Endodermal cell (in vitro differentiated cells): ENCODE measurements at regions not wholly inside any gene's neighbourhood (a gene's known extent, or its start where the extent isn't known, plus 50 kb on each side); places are given as distances from the start of the nearest gene placed in this dataset.

Experiments used
- DNase-seq: peaks from one replicate; pipeline ENCODE4 v3.0.0-alpha.2; 2017
- H3K27ac ChIP-seq: 2 replicates; pipeline ENCODE4 v1.5.1; 2013; ENCODE audit warnings: mild to moderate bottlenecking, low read depth, low read length, moderate library complexity
- H3K27me3 ChIP-seq: 2 replicates; pipeline ENCODE4 v1.6.1; 2013; ENCODE audit warnings: mild to moderate bottlenecking, low read length, moderate library complexity; ENCODE audit not compliant: insufficient read depth, control insufficient read depth, poor library complexity, severe bottlenecking
- H3K36me3 ChIP-seq: 2 replicates; pipeline ENCODE4 v1.7.0; 2013; ENCODE audit warnings: mild to moderate bottlenecking, low read length, moderate library complexity; ENCODE audit not compliant: control insufficient read depth, insufficient read depth
- H3K4me1 ChIP-seq: one replicate; pipeline ENCODE4 v1.7.0; 2013; ENCODE audit warnings: low read length; ENCODE audit not compliant: control insufficient read depth, insufficient read depth
- H3K4me3 ChIP-seq: 2 replicates; pipeline ENCODE4 v1.5.1; 2013; ENCODE audit warnings: mild to moderate bottlenecking, low read length, moderate library complexity
- H3K9ac ChIP-seq: 2 replicates; pipeline ENCODE4 v1.6.1; 2013; ENCODE audit warnings: mild to moderate bottlenecking, low read length, moderate library complexity; ENCODE audit not compliant: poor library complexity, severe bottlenecking; ENCODE audit errors: extremely low read depth
- H3K9me3 ChIP-seq: 2 replicates; pipeline ENCODE4 v1.6.1; 2013; ENCODE audit warnings: mild to moderate bottlenecking, low read length, moderate library complexity; ENCODE audit not compliant: control insufficient read depth
- H3K27ac Mint-ChIP-seq: 2 replicates; pipeline ENCODE4 v1.8.0; 2020; ENCODE audit warnings: mixed read lengths
- H3K27me3 Mint-ChIP-seq: 2 replicates; pipeline ENCODE4 v1.8.0; 2021; ENCODE audit warnings: mild to moderate bottlenecking, mixed read lengths; ENCODE audit not compliant: insufficient read depth
- H3K36me3 Mint-ChIP-seq: 2 replicates; pipeline ENCODE4 v1.8.0; 2020; ENCODE audit warnings: low read depth, mixed read lengths
- H3K4me1 Mint-ChIP-seq: 2 replicates; pipeline ENCODE4 v1.8.0; 2020; ENCODE audit warnings: mixed read lengths
- H3K4me3 Mint-ChIP-seq: 2 replicates; pipeline ENCODE4 v1.8.0; 2020; ENCODE audit warnings: mild to moderate bottlenecking, moderate library complexity, mixed read lengths
- H3K9me3 Mint-ChIP-seq: 2 replicates; pipeline ENCODE4 v1.8.0; 2020; ENCODE audit warnings: mild to moderate bottlenecking, mixed read lengths
- WGBS, 2 experiments: methylation state at CpG; one replicate each; pipeline versions ENCODE4 v1.1.5 to v1.1.7; 2013; ENCODE audit warnings: missing lambda C conversion rate in 2 of 2, mixed read lengths in 1 of 2; ENCODE audit not compliant: insufficient coverage in 1 of 2, insufficient read length in 1 of 2; 5-methylcytosine and 5-hydroxymethylcytosine counted together
- TF ChIP-seq, protein P1 (sequence below): fragments of 200-600 bp; sonication (generic); conservative IDR thresholded peaks from 2 replicates; pipeline ENCODE4 v1.5.0; 2021; ENCODE audit warnings: antibody characterized with exemption, mild to moderate bottlenecking

DNA sequence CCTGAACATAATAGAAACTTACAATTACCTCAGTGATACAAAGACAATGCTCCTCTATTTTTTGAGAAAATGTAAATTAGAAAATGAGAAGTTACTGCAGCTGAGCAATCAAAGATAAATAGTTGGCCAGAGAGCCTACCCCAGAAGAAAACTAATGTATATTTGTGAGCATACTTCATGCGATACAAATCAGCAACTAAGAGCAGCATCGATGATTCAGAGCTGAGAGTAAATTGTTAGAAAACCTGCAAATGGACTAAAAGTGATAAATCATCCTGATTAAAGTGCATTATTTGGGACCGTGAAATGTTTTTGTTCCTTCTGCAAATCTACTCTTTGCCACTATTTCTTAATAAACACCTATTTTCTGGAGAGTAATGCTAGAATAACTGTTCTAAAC lies 285.7 kb downstream of the PPP1R3A start:
- no peaks in the 10 kb centered on the region for H3K36me3 ChIP-seq
- 89 to 95% methylated on average over 2 to 3 of the region's 3 CpGs for WGBS, 2 experiments

DNA sequence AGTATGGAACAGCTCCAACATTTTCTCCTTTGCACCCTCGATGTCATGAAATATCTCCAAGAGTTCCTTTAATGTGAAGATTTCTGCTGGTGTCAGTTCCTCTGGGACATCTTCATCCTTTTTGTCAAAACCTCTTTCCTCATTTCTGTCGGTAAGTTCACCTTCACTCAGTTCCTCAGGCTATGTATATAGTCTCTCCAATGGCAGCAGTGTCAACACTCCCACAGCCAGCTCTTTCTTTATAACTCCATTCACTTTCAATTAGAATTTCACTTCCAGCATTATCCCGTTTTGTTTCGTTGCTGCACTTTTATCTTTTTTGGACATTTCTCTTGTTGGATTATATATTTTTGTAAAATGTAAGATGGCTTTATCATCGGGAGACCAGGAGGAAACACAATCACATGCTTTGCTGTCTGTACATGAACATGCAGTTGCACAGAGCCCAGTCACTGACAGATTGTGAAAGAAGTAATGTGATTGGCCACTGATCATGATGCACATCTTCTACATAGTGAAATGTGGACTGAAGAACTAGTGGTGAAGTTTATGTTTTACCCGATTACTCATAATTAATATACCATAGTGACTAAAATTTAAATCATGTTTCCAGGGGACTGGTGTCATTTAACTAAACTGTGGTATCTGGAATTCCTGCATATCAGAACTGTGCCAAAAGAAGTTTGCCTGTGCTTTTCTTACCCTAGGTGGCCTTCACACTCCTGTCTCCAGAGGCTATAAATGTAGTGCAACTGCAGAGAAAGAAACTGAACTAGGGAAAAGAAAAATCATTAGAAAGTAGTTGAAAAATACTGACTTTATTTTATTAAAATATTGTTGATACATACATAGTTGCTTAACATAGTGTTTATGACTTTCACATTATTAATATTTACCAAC lies 289.6 kb downstream of the PPP1R3A start:
- no peak overlapping the region for H3K27ac ChIP-seq
- H3K4me1 ChIP-seq, result no peaks in the 10 kb centered on the region
- Mint-ChIP-seq H3K27ac (no peak overlapping the region), H3K9me3 (peaks cover 83% of the 10 kb centered on the region), H3K4me1 (no peaks in the 10 kb centered on the region), H3K36me3 (no peaks in the 10 kb centered on the region), H3K4me3 (no peak overlapping the region), H3K27me3 (no peaks in the 10 kb centered on the region)
- 86 to 92% methylated on average over 3 to 5 of the region's 6 CpGs for WGBS, 2 experiments
- H3K9me3 ChIP-seq, result peaks cover 7% of the 10 kb centered on the region
- H3K36me3 ChIP-seq, result no peaks in the 10 kb centered on the region
- no peak overlapping the region for H3K9ac ChIP-seq
- H3K4me3 ChIP-seq, result no peak overlapping the region
- DNase-seq, result no peak
- TF ChIP-seq, protein P1, sequence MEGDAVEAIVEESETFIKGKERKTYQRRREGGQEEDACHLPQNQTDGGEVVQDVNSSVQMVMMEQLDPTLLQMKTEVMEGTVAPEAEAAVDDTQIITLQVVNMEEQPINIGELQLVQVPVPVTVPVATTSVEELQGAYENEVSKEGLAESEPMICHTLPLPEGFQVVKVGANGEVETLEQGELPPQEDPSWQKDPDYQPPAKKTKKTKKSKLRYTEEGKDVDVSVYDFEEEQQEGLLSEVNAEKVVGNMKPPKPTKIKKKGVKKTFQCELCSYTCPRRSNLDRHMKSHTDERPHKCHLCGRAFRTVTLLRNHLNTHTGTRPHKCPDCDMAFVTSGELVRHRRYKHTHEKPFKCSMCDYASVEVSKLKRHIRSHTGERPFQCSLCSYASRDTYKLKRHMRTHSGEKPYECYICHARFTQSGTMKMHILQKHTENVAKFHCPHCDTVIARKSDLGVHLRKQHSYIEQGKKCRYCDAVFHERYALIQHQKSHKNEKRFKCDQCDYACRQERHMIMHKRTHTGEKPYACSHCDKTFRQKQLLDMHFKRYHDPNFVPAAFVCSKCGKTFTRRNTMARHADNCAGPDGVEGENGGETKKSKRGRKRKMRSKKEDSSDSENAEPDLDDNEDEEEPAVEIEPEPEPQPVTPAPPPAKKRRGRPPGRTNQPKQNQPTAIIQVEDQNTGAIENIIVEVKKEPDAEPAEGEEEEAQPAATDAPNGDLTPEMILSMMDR, result no peak
- H3K27me3 ChIP-seq, result peaks cover 11% of the 10 kb centered on the region

More for the DNA sequence above, 285.7 kb downstream of the PPP1R3A start:
- Mint-ChIP-seq H3K9me3 (peaks cover 78% of the 10 kb centered on the region), H3K4me1 (no peaks in the 10 kb centered on the region), H3K4me3 (no peak overlapping the region), H3K27me3 (no peaks in the 10 kb centered on the region), H3K36me3 (no peaks in the 10 kb centered on the region), H3K27ac (no peak overlapping the region)
- H3K4me3 ChIP-seq, result no peak overlapping the region
- DNase-seq, result no peak
- H3K9me3 ChIP-seq, result peaks cover 13% of the 10 kb centered on the region
- H3K27me3 ChIP-seq, result peaks cover 30% of the 10 kb centered on the region
- H3K4me1 ChIP-seq, result no peaks in the 10 kb centered on the region
- H3K9ac ChIP-seq, result no peak overlapping the region
- H3K27ac ChIP-seq, result no peak overlapping the region
- TF ChIP-seq, protein P1, result no peak

DNA sequence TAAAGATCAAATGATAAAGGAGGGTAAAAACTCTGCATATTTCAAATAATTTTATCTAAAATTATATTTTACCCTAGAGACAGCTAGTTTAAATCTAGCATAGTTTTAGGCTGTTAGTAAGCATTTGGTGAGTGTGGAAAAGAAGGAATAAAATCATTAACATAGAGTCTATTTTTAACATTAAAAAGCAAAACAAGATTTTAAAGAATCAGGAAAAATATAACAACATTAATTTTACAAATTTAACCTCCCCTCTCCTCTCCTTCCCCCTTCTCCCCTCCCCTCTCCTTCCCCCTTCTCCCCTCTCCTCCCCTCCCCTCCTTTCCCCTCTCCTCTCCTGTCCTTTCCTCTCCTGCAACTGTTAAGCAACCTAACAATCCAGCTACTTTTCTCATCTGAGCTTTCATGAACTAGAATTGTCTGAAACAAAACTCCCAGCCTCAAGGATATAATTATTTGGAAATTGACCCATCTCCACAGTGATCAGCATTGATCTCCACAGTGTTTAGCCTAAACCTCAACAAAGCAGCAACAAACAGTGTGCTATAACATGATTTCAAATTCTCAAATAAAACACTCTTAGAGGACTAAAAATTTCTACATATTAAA lies 293.2 kb downstream of the PPP1R3A start:
- Mint-ChIP-seq H3K4me1 (no peaks in the 10 kb centered on the region), H3K27me3 (no peaks in the 10 kb centered on the region), H3K9me3 (peaks cover 79% of the 10 kb centered on the region), H3K4me3 (no peak overlapping the region), H3K27ac (no peak overlapping the region), H3K36me3 (no peaks in the 10 kb centered on the region)
- DNase-seq, result no peak
- H3K4me1 ChIP-seq, result no peaks in the 10 kb centered on the region
- no peak overlapping the region for H3K9ac ChIP-seq
- H3K36me3 ChIP-seq, result no peaks in the 10 kb centered on the region
- TF ChIP-seq, protein P1, result no peak
- H3K27ac ChIP-seq, result no peak overlapping the region
- no peak overlapping the region for H3K4me3 ChIP-seq
- peaks cover 33% of the 10 kb centered on the region for H3K9me3 ChIP-seq
- H3K27me3 ChIP-seq, result no peaks in the 10 kb centered on the region
